GM18861 (cell line): ENCODE measurements at regions not wholly inside any gene's neighbourhood (a gene's known extent, or its start where the extent isn't known, plus 50 kb on each side); places are given as distances from the start of the nearest gene placed in this dataset.
"Not testable (repeated sequence)": the region's sequence is repeated elsewhere in the genome, so short reads cannot be mapped to it uniquely, and the experiment has no call there.

ENCODE experiments used
- ATAC-seq: cut with Tn5 transposase; IDR thresholded peaks from one replicate; pipeline ENCODE4 v1.9.1; 2021; ENCODE audit not compliant: unreplicated experiment

- ATAC-seq: no peak
Observed at GRCh38 chr20:12198281-12198680, 280.6 kb downstream of the BTBD3 start.

GRCh38 chr20:12199703-12200102 lies 282.0 kb downstream of the BTBD3 start:
- ATAC-seq: no peak

- ATAC-seq: no peak
Observed at GRCh38 chr20:12201289-12201991, 283.7 kb downstream of the BTBD3 start.

GRCh38 chr20:12203399-12203798 lies 285.7 kb downstream of the BTBD3 start:
- ATAC-seq: no peak

- ATAC-seq: no peak
Observed at GRCh38 chr20:12203981-12204380, 286.3 kb downstream of the BTBD3 start.

- no peak for ATAC-seq
Observed at GRCh38 chr20:12207875-12208274, 290.2 kb downstream of the BTBD3 start.

- no peak for ATAC-seq
Observed at GRCh38 chr20:12210591-12210990, 292.9 kb downstream of the BTBD3 start.

- no peak for ATAC-seq
Observed at GRCh38 chr20:12211361-12211760, 293.7 kb downstream of the BTBD3 start.

GRCh38 chr20:12217382-12217781 lies 299.7 kb downstream of the BTBD3 start:
- ATAC-seq: no peak

GRCh38 chr20:12219798-12220197 lies 302.1 kb downstream of the BTBD3 start:
- no peak for ATAC-seq

- no peak for ATAC-seq
Observed at GRCh38 chr20:12223057-12223456, 305.4 kb downstream of the BTBD3 start.

- no peak for ATAC-seq
Observed at GRCh38 chr20:12225898-12226297, 308.2 kb downstream of the BTBD3 start.

GRCh38 chr20:12229891-12230290 lies 312.2 kb downstream of the BTBD3 start:
- no peak for ATAC-seq

- ATAC-seq: no peak
Observed at GRCh38 chr20:12237772-12238171, 320.1 kb downstream of the BTBD3 start.

GRCh38 chr20:12241065-12241464 lies 323.4 kb downstream of the BTBD3 start:
- ATAC-seq: no peak

- no peak for ATAC-seq
Observed at GRCh38 chr20:12243327-12243726, 325.6 kb downstream of the BTBD3 start.

- no peak for ATAC-seq
Observed at GRCh38 chr20:12248481-12248880, 330.8 kb downstream of the BTBD3 start.

- ATAC-seq: not testable (repeated sequence)
Observed at GRCh38 chr20:12250661-12251060, 333.0 kb downstream of the BTBD3 start.

GRCh38 chr20:12252793-12253192 lies 335.1 kb downstream of the BTBD3 start:
- ATAC-seq: no peak

- ATAC-seq: no peak
Observed at GRCh38 chr20:12255461-12255970, 337.8 kb downstream of the BTBD3 start.

- no peak for ATAC-seq
Observed at GRCh38 chr20:12256806-12257205, 339.1 kb downstream of the BTBD3 start.

GRCh38 chr20:12262747-12263146 lies 345.1 kb downstream of the BTBD3 start:
- no peak for ATAC-seq

GRCh38 chr20:12264711-12265110 lies 347.0 kb downstream of the BTBD3 start:
- no peak for ATAC-seq
